ENCODE measurements at regions not wholly inside any gene's neighbourhood (a gene's known extent, or its start where the extent isn't known, plus 50 kb on each side); places are given as distances from the start of the nearest gene placed in this dataset.

DNA sequence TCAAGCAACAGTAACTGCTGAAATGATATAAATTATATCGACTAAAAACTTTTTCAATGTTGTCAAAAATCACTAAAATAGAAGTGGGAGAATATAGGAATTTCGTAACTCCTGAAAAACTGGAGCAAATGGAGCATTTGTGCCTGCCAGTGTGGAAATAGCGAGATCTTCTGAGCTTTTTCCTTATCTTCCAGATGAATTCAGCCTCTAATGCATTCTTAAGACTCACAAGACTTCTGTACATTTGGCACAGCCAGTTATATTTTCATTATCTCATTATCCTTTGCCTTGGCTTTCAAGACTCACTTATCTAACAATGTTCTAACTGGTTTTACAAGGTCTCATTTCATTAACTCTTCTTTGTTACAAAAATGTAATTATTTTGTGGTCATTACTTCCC is 252.4 kb downstream of the GXYLT1 start:
- no peak for DNase-seq (ENCODE audit: low spot score)
- Histone ChIP-seq H3K36me3 (no peaks in the 10 kb centered on the region), H3K9me3 (no peaks in the 10 kb centered on the region), H3K27me3 (replicated peaks; ENCODE audit: insufficient read depth) (no peaks in the 10 kb centered on the region), H3K4me3 (no peak overlapping the region), H3K4me1 (ENCODE audit: control insufficient read depth in 1 of 2, low read depth in 2 of 2) (no peaks in the 10 kb centered on the region), H3K27ac (no peak overlapping the region)
- TF ChIP-seq, protein P1, sequence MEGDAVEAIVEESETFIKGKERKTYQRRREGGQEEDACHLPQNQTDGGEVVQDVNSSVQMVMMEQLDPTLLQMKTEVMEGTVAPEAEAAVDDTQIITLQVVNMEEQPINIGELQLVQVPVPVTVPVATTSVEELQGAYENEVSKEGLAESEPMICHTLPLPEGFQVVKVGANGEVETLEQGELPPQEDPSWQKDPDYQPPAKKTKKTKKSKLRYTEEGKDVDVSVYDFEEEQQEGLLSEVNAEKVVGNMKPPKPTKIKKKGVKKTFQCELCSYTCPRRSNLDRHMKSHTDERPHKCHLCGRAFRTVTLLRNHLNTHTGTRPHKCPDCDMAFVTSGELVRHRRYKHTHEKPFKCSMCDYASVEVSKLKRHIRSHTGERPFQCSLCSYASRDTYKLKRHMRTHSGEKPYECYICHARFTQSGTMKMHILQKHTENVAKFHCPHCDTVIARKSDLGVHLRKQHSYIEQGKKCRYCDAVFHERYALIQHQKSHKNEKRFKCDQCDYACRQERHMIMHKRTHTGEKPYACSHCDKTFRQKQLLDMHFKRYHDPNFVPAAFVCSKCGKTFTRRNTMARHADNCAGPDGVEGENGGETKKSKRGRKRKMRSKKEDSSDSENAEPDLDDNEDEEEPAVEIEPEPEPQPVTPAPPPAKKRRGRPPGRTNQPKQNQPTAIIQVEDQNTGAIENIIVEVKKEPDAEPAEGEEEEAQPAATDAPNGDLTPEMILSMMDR (IDR thresholded peaks at IDR 0.05), result no peak
- ATAC-seq (ENCODE audit: insufficient number of reproducible peaks, low FRiP score, low read depth), result no peak

DNA sequence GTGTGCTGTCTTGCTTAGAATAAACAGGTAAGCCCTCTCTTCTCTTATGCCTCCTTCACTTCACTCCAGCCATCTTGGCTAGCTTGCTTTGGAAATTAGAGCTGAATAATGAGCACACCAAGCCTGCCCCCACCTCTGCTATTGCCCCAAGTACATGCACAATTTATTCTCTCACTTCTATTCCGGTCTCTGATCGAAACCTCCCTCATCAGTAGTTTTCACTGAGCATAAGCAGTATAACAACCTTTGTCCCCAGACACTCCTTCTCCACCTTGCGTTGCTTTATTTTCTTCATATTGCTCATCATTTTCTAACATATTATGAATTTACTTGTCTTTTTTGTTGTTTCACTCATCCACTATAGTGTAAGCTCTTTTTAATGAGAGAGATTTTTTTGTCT is 253.4 kb downstream of the GXYLT1 start:
- Histone ChIP-seq H3K4me3 (no peak overlapping the region), H3K36me3 (no peaks in the 10 kb centered on the region), H3K4me1 (ENCODE audit: control insufficient read depth in 1 of 2, low read depth in 2 of 2) (no peaks in the 10 kb centered on the region), H3K9me3 (no peaks in the 10 kb centered on the region), H3K27ac (no peak overlapping the region), H3K27me3 (replicated peaks; ENCODE audit: insufficient read depth) (no peaks in the 10 kb centered on the region)
- no peak for DNase-seq (ENCODE audit: low spot score)
- TF ChIP-seq, protein P1 (IDR thresholded peaks at IDR 0.05), result no peak
- ATAC-seq (ENCODE audit: insufficient number of reproducible peaks, low FRiP score, low read depth), result no peak

DNA sequence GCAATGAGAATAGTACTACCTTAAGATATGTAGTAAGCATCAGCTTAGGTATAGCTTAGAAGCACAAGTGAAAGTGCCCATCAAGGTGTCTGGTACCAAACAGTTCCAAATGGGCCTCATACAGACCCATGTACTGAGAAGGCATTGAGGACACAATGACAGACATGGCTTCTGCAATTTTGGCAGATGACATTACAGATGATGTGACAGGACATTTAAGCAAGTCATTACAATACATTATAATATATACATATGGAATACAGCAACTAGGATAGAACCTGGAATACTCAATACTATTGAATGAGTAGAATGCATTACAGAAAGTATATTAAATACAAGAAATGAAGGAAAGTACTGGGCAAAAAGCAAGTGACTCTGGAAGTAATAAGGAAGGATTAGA is 256.4 kb downstream of the GXYLT1 start:
- H3K4me1 ChIP-seq (ENCODE audit: control insufficient read depth in 1 of 2, low read depth in 2 of 2), result no peaks in the 10 kb centered on the region
- TF ChIP-seq, protein P1 (IDR thresholded peaks at IDR 0.05), result no peak
- no peaks in the 10 kb centered on the region for H3K27me3 ChIP-seq (replicated peaks; ENCODE audit: insufficient read depth)
- no peaks in the 10 kb centered on the region for H3K9me3 ChIP-seq
- H3K4me3 ChIP-seq, result no peak overlapping the region
- no peaks in the 10 kb centered on the region for H3K36me3 ChIP-seq
- no peak for ATAC-seq (ENCODE audit: insufficient number of reproducible peaks, low FRiP score, low read depth)
- no peak for DNase-seq (ENCODE audit: low spot score)
- H3K27ac ChIP-seq, result no peak overlapping the region

DNA sequence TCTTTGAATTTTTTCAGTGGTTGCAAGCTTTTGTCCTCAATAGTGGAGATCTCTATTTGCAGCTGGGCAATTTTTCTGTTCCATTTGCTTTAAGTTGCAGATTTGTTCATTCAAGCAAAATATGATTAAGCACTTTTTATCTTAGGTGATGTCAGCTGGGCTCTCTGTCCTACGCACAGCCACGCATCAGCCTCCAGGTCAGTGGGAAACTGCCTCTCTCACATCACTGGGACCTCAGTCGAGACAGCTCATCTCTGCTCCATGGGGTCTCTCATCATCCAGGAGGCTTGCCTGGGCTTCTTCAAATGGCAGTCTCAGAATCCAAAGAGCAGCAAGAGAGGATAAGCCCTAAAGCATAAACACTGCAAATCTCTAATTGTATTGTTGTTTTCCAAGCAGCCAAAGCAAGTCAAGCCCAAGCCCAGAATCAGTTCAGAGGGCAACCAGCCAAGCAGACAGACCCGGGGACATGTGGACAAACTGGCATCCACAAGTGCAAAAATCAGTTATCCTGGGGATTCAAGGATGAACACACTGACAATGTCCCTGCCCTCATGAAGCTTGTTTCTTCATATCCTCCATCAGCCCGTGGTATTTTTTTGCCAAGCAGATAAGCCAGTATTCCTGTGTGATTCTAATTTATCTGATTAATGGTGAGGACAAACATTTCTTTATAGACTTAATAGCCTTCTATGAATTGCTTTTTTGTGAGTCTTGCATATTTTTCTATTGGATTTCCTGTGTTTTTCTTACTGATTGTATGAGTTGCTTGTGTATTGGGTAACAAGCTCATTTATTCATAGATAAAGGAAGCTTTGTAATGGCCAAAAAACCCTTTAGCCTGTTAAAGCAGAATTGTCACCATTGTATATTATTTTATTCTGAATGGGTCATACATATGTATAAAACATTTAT is 262.5 kb downstream of the GXYLT1 start:
- no peak for ATAC-seq (ENCODE audit: insufficient number of reproducible peaks, low FRiP score, low read depth)
- H3K4me3 ChIP-seq, result no peak overlapping the region
- no peaks in the 10 kb centered on the region for H3K9me3 ChIP-seq
- no peak overlapping the region for H3K27ac ChIP-seq
- TF ChIP-seq, protein P1 (IDR thresholded peaks at IDR 0.05), result no peak
- H3K36me3 ChIP-seq, result no peaks in the 10 kb centered on the region
- no peak for DNase-seq (ENCODE audit: low spot score)
- no peaks in the 10 kb centered on the region for H3K27me3 ChIP-seq (replicated peaks; ENCODE audit: insufficient read depth)
- H3K4me1 ChIP-seq (ENCODE audit: control insufficient read depth in 1 of 2, low read depth in 2 of 2), result no peaks in the 10 kb centered on the region

DNA sequence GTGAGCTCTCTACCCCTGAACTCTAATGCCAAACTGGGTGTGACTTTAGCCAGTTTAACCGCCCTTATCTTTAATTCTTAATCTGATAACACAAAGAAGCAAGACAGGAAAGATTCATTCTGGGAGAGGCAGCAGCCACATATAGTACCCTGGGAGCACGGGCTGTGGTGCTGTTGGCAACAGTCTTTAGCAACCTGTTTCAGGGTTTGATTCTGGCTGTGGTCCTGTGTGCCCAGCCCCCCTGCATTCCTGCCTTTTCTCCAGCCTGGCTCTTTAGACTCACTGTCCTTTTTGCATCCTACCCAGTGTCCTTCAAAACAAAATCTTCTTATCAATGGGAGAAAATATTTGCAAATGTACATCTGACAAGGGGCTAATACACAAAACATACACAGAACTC is 275.2 kb downstream of the GXYLT1 start:
- Histone ChIP-seq H3K4me3 (no peak overlapping the region), H3K9me3 (no peaks in the 10 kb centered on the region), H3K27me3 (replicated peaks; ENCODE audit: insufficient read depth) (no peaks in the 10 kb centered on the region), H3K27ac (no peak overlapping the region), H3K36me3 (no peaks in the 10 kb centered on the region), H3K4me1 (ENCODE audit: control insufficient read depth in 1 of 2, low read depth in 2 of 2) (no peaks in the 10 kb centered on the region)
- no peak for DNase-seq (ENCODE audit: low spot score)
- TF ChIP-seq, protein P1 (IDR thresholded peaks at IDR 0.05), result no peak
- ATAC-seq (ENCODE audit: insufficient number of reproducible peaks, low FRiP score, low read depth), result no peak
